ENCODE measurements at regions not wholly inside any gene's neighbourhood (a gene's known extent, or its start where the extent isn't known, plus 50 kb on each side); places are given as distances from the start of the nearest gene placed in this dataset.

DNA sequence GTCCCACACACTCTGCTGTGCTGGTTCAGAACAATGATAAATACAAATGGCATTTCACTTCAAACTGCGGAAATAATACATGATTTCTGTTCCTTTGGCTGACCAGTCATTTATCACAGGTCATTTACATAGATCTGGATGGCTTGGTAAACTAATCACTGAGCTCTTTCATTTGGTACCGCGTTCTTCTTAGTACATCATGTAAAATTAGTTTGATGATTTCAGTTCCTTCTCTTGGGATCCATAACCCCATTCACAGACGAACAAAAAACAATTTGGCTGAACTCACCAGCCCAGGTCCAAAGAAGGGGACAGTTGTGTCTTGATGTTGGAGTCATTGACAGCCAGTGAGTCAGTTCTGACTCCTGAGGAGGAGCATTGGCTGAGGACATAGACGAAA, 689.8 kb downstream of the INHBA start:
- TF ChIP-seq POLR2AphosphoS5 (IDR thresholded peaks at IDR 0.05) = no peak
- TF ChIP-seq EP300 (IDR thresholded peaks at IDR 0.05; ENCODE audit: low read depth) = no peak
- Histone ChIP-seq H3K27ac (no peak overlapping the region), H3K4me1 (no peaks in the 10 kb centered on the region), H3K4me3 (no peak overlapping the region), H3K36me3 (no peaks in the 10 kb centered on the region), H3K9me3 (no peaks in the 10 kb centered on the region), H3K27me3 (no peaks in the 10 kb centered on the region)
- 86 to 87% methylated on average over 1 to 5 of the region's 5 CpGs for WGBS, 2 donors (ENCODE audit: low coverage in 1 of 2)
- intact Hi-C loops (cut with DNase I; ENCODE audit: low total_unique reads) (no loop called here), in situ Hi-C loops (cut with MboI; ENCODE audit: low pct_ligation_motif_present in 1 of 4, low pct_unique_long_range_greater_than_20kb in 1 of 4, low sequenced_read_pairs in 3 of 4) (no loop called here)
- DNase-seq = no peak

DNA sequence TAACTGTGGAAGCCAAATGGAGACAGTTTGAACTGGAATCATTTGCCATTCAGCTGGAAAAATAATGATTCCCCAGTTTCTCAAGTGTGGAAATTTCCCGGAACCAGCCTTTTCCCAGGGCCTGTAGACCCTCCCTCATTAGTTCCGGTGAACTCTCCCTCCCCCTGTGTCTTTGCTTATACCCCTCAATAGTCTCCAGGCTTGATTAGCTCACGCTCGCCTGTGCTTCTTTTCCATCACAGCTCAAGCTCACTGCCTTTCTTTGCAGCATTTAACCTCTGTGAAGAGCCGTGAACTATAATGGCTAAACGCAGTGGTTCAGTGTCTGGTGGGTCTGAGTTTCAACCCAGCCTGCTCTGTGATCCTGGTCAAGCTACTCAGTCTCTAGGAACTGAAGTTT, 690.8 kb downstream of the INHBA start:
- Histone ChIP-seq H3K4me3 (no peak overlapping the region), H3K4me1 (no peaks in the 10 kb centered on the region), H3K27ac (no peak overlapping the region), H3K27me3 (no peaks in the 10 kb centered on the region), H3K9me3 (no peaks in the 10 kb centered on the region), H3K36me3 (no peaks in the 10 kb centered on the region)
- DNase-seq = no peak
- in situ Hi-C loops (cut with MboI; ENCODE audit: low pct_ligation_motif_present in 1 of 4, low pct_unique_long_range_greater_than_20kb in 1 of 4, low sequenced_read_pairs in 3 of 4) (no loop called here), intact Hi-C loops (cut with DNase I; ENCODE audit: low total_unique reads) (no loop called here)
- WGBS, 2 donors (ENCODE audit: low coverage in 1 of 2) = 83 to 93% methylated on average over 4 to 6 of the region's 6 CpGs
- TF ChIP-seq EP300 (IDR thresholded peaks at IDR 0.05; ENCODE audit: low read depth) (no peak), POLR2AphosphoS5 (IDR thresholded peaks at IDR 0.05) (no peak), POLR2A (IDR thresholded peaks at IDR 0.05) (no peak)
- TF ChIP-seq, protein P1, sequence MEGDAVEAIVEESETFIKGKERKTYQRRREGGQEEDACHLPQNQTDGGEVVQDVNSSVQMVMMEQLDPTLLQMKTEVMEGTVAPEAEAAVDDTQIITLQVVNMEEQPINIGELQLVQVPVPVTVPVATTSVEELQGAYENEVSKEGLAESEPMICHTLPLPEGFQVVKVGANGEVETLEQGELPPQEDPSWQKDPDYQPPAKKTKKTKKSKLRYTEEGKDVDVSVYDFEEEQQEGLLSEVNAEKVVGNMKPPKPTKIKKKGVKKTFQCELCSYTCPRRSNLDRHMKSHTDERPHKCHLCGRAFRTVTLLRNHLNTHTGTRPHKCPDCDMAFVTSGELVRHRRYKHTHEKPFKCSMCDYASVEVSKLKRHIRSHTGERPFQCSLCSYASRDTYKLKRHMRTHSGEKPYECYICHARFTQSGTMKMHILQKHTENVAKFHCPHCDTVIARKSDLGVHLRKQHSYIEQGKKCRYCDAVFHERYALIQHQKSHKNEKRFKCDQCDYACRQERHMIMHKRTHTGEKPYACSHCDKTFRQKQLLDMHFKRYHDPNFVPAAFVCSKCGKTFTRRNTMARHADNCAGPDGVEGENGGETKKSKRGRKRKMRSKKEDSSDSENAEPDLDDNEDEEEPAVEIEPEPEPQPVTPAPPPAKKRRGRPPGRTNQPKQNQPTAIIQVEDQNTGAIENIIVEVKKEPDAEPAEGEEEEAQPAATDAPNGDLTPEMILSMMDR (IDR thresholded peaks at IDR 0.05) = no peak

DNA sequence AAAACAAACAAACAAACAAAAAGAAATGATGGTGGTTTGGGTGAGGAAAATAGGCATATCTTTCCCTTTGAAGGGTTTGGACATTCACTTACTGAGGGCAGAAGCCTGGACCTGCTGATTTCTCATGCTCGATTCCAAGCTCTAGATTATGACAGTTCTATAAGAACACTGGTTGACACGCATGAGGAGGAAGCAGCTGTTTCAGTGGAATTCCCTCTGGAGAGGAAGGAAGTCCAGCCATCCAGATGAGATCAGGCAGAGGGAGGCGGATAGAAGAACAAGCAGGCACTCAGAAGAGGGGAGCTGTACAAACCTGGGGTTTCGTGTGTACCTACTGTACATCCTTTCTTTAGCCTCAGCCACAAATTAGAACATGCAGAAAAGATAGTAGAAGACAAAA, 691.9 kb downstream of the INHBA start:
- H3K4me3 ChIP-seq = no peak overlapping the region
- WGBS, 2 donors (ENCODE audit: low coverage in 1 of 2) = 44 to 61% methylated on average over 2 to 4 of the region's 4 CpGs
- in situ Hi-C loops (cut with MboI; ENCODE audit: low pct_ligation_motif_present in 1 of 4, low pct_unique_long_range_greater_than_20kb in 1 of 4, low sequenced_read_pairs in 3 of 4) (no loop called here), intact Hi-C loops (cut with DNase I; ENCODE audit: low total_unique reads) (no loop called here)
- H3K9me3 ChIP-seq = no peaks in the 10 kb centered on the region
- H3K27me3 ChIP-seq = no peaks in the 10 kb centered on the region
- H3K4me1 ChIP-seq = no peaks in the 10 kb centered on the region
- no peak overlapping the region for H3K27ac ChIP-seq
- no peaks in the 10 kb centered on the region for H3K36me3 ChIP-seq
- TF ChIP-seq POLR2A (IDR thresholded peaks at IDR 0.05) (no peak), POLR2AphosphoS5 (IDR thresholded peaks at IDR 0.05) (no peak), EP300 (IDR thresholded peaks at IDR 0.05; ENCODE audit: low read depth) (no peak)
- TF ChIP-seq, protein P1 (IDR thresholded peaks at IDR 0.05) = no peak
- DNase-seq = no peak

DNA sequence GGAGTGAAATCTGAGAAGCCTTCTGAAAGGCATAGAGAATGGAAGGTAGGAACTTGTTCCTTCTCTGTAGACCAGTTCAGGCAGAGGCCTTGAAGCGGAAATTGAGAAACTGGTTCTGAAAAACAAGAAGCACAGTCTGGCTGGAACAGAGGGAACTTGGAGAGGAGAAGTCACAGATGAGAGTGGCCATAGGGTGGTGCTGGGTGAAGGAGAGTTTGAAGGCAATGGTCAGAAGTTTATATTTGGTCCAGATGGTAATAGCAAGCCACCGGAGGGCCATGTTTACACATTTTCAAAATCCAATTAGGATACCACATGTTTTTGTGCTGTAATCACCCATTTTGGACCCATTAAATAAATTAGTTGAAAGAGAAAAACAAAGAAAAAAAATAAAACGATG, 692.5 kb downstream of the INHBA start:
- Histone ChIP-seq H3K36me3 (no peaks in the 10 kb centered on the region), H3K27me3 (no peaks in the 10 kb centered on the region), H3K9me3 (no peaks in the 10 kb centered on the region), H3K4me1 (no peaks in the 10 kb centered on the region), H3K27ac (no peak overlapping the region), H3K4me3 (no peak overlapping the region)
- intact Hi-C loops (cut with DNase I; ENCODE audit: low total_unique reads) = no loop called here
- no peak for TF ChIP-seq EP300 (IDR thresholded peaks at IDR 0.05; ENCODE audit: low read depth)
- TF ChIP-seq POLR2A (IDR thresholded peaks at IDR 0.05) = no peak
- peak in 1 of 3 donors; percentile 13 for TF ChIP-seq POLR2AphosphoS5 (IDR thresholded peaks at IDR 0.05)
- TF ChIP-seq, protein P1 (IDR thresholded peaks at IDR 0.05) = no peak
- in situ Hi-C loops (cut with MboI; ENCODE audit: low pct_ligation_motif_present in 1 of 4, low pct_unique_long_range_greater_than_20kb in 1 of 4, low sequenced_read_pairs in 3 of 4) = no loop called here
- WGBS, 2 donors (ENCODE audit: low coverage in 1 of 2) = 81 to 84% methylated on average over 3 of the region's 3 CpGs
- no peak for DNase-seq

DNA sequence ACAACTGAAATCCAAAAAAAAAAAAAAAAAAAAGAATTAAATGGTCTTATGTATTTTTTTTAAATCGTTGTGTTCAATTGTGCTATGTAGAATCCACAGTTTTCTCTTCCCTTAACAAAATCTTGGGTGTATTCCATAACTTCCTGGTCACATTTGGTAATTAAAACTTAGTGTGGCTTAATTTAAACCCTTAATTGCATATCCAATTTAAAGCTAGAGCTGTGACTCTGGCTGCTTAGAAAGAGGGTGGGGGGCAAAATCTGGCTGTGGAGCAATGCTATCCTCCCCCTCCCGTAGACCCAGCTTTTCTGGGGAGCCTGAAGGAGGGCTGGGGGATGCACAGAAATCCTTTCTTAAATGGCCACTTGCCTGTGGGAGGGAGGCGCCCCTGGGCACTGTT, 695.1 kb downstream of the INHBA start:
- H3K4me3 ChIP-seq = no peak overlapping the region
- in situ Hi-C loops (cut with MboI; ENCODE audit: low pct_ligation_motif_present in 1 of 4, low pct_unique_long_range_greater_than_20kb in 1 of 4, low sequenced_read_pairs in 3 of 4) (no loop called here), intact Hi-C loops (cut with DNase I; ENCODE audit: low total_unique reads) (no loop called here)
- H3K9me3 ChIP-seq = no peaks in the 10 kb centered on the region
- H3K27me3 ChIP-seq = no peaks in the 10 kb centered on the region
- DNase-seq = no peak
- no peaks in the 10 kb centered on the region for H3K4me1 ChIP-seq
- WGBS, 2 donors (ENCODE audit: low coverage in 1 of 2) = 56 to 72% methylated on average over 1 to 3 of the region's 3 CpGs
- no peaks in the 10 kb centered on the region for H3K36me3 ChIP-seq
- TF ChIP-seq, protein P1 (IDR thresholded peaks at IDR 0.05) = no peak
- no peak for TF ChIP-seq EP300 (IDR thresholded peaks at IDR 0.05; ENCODE audit: low read depth)
- TF ChIP-seq POLR2AphosphoS5 (IDR thresholded peaks at IDR 0.05) = no peak
- TF ChIP-seq POLR2A (IDR thresholded peaks at IDR 0.05) = no peak
- no peak overlapping the region for H3K27ac ChIP-seq
